H9 (cell line): ENCODE measurements at regions not wholly inside any gene's neighbourhood (a gene's known extent, or its start where the extent isn't known, plus 50 kb on each side); places are given as distances from the start of the nearest gene placed in this dataset.

Source experiments
- DNase-seq: peaks from one replicate; pipeline ENCODE4 v3.0.0-alpha.2; 2017
- H2AFZ ChIP-seq: one replicate; pipeline ENCODE4 v1.6.1; 2013; ENCODE audit warnings: mild to moderate bottlenecking, low read length, control low read depth, moderate library complexity
- H2AK5ac ChIP-seq: 2 replicates; pipeline ENCODE4 v1.6.1; 2013; ENCODE audit warnings: low read length, control low read depth, mixed read lengths; ENCODE audit not compliant: insufficient read length
- H2BK120ac ChIP-seq: one replicate; pipeline ENCODE4 v1.6.1; 2013; ENCODE audit warnings: low read depth, mild to moderate bottlenecking, low read length, control low read depth, inconsistent platforms; ENCODE audit not compliant: poor library complexity, severe bottlenecking
- H2BK12ac ChIP-seq: 2 replicates; pipeline ENCODE4 v1.6.1; 2013; ENCODE audit warnings: low read length, control low read depth, mixed read lengths, low read depth; ENCODE audit not compliant: insufficient read length
- H2BK15ac ChIP-seq: 2 replicates; pipeline ENCODE4 v1.6.1; 2013; ENCODE audit warnings: low read depth, low read length, control low read depth
- H2BK20ac ChIP-seq: one replicate; pipeline ENCODE4 v1.6.1; 2013; ENCODE audit warnings: low read depth, mild to moderate bottlenecking, low read length, control low read depth, inconsistent platforms; ENCODE audit not compliant: poor library complexity, severe bottlenecking
- H2BK5ac ChIP-seq: 2 replicates; pipeline ENCODE4 v1.6.1; 2013; ENCODE audit warnings: low read length, control low read depth, mixed read lengths; ENCODE audit not compliant: insufficient read length
- H3K14ac ChIP-seq: 2 replicates; pipeline ENCODE4 v1.6.1; 2013; ENCODE audit warnings: low read length, control low read depth; ENCODE audit not compliant: insufficient read depth
- H3K18ac ChIP-seq: 2 replicates; pipeline ENCODE4 v1.6.1; 2013; ENCODE audit warnings: low read depth, mild to moderate bottlenecking, mixed read lengths, low read length, control low read depth; ENCODE audit not compliant: insufficient read length
- H3K23ac ChIP-seq: 2 replicates; pipeline ENCODE4 v1.6.1; 2013; ENCODE audit warnings: low read length, control low read depth, mixed read lengths, low read depth; ENCODE audit not compliant: insufficient read length
- H3K23me2 ChIP-seq: 2 replicates; pipeline ENCODE4 v1.6.1; 2013; ENCODE audit warnings: low read depth, mild to moderate bottlenecking, mixed read lengths, low read length, control low read depth; ENCODE audit not compliant: insufficient read length, poor library complexity, severe bottlenecking
- H3K27ac ChIP-seq: 2 replicates; pipeline ENCODE4 v1.5.1; 2013; ENCODE audit warnings: low read length, control low read depth, mixed read lengths, low read depth; ENCODE audit not compliant: insufficient read length
- H3K27me3 ChIP-seq: 2 replicates; pipeline ENCODE4 v1.6.1; 2013; ENCODE audit warnings: low read length, control low read depth, inconsistent platforms; ENCODE audit not compliant: insufficient read depth
- H3K4ac ChIP-seq: 2 replicates; pipeline ENCODE4 v1.6.1; 2013; ENCODE audit warnings: low read depth, mild to moderate bottlenecking, control low read depth, inconsistent platforms, low read length, moderate library complexity
- H3K4me1 ChIP-seq: 2 replicates; pipeline ENCODE4 v1.6.1; 2013; ENCODE audit warnings: low read length, control low read depth, inconsistent platforms; ENCODE audit not compliant: insufficient read depth
- H3K4me2 ChIP-seq: 2 replicates; pipeline ENCODE4 v1.6.1; 2013; ENCODE audit warnings: low read length, control low read depth, mixed read lengths; ENCODE audit not compliant: insufficient read length, insufficient read depth
- H3K56ac ChIP-seq: 2 replicates; pipeline ENCODE4 v1.6.1; 2013; ENCODE audit warnings: low read depth, mild to moderate bottlenecking, mixed read lengths, low read length, control low read depth; ENCODE audit not compliant: insufficient read length
- H3K79me1 ChIP-seq: 2 replicates; pipeline ENCODE4 v1.6.1; 2013; ENCODE audit warnings: low read depth, mild to moderate bottlenecking, moderate library complexity, low read length, control low read depth, inconsistent platforms; ENCODE audit not compliant: insufficient read depth, poor library complexity, severe bottlenecking
- H3K79me2 ChIP-seq: 2 replicates; pipeline ENCODE4 v1.6.1; 2013; ENCODE audit warnings: low read length, control low read depth, inconsistent platforms; ENCODE audit not compliant: insufficient read depth
- H3K9ac ChIP-seq: 2 replicates; pipeline ENCODE4 v1.6.1; 2013; ENCODE audit warnings: low read length, control low read depth, mixed read lengths; ENCODE audit not compliant: insufficient read length; ENCODE audit errors: extremely low read depth
- H3K9me3 ChIP-seq: one replicate; pipeline ENCODE4 v1.6.1; 2013; ENCODE audit warnings: low read depth, low read length, inconsistent platforms; ENCODE audit not compliant: control insufficient read depth
- H3T11ph ChIP-seq: one replicate; pipeline ENCODE4 v1.6.1; 2013; ENCODE audit warnings: mild to moderate bottlenecking, low read length, control low read depth, inconsistent platforms
- H4K20me1 ChIP-seq: one replicate; pipeline ENCODE4 v1.6.1; 2013; ENCODE audit not compliant: control insufficient read depth, insufficient read length, insufficient read depth
- H4K5ac ChIP-seq: 2 replicates; pipeline ENCODE4 v1.6.1; 2013; ENCODE audit warnings: low read depth, mild to moderate bottlenecking, mixed read lengths, low read length, control low read depth; ENCODE audit not compliant: insufficient read length
- H4K8ac ChIP-seq: replicated peaks from 2 replicates; pipeline ENCODE4 v1.6.1; 2013; ENCODE audit warnings: low read length, control low read depth, mixed read lengths, low read depth; ENCODE audit not compliant: insufficient read length
- H4K91ac ChIP-seq: 2 replicates; pipeline ENCODE4 v1.6.1; 2013; ENCODE audit warnings: low read depth, mild to moderate bottlenecking, moderate library complexity, mixed read lengths, low read length, control low read depth; ENCODE audit not compliant: insufficient read length
- H3K27ac Mint-ChIP-seq, 3 experiments: 2 replicates in 2 of 3; 3 replicates in 1 of 3; pipeline ENCODE4 v1.8.0; 2020 to 2021; ENCODE audit warnings: mixed read lengths in 3 of 3, mild to moderate bottlenecking in 1 of 3, moderate library complexity in 1 of 3
- H3K27me3 Mint-ChIP-seq: 2 replicates; pipeline ENCODE4 v1.8.0; 2021; ENCODE audit warnings: low read depth, mild to moderate bottlenecking, moderate library complexity, mixed read lengths
- H3K36me3 Mint-ChIP-seq, 3 experiments: 2 replicates in 2 of 3; 3 replicates in 1 of 3; pipeline ENCODE4 v1.8.0; 2020 to 2021; ENCODE audit warnings: low read depth in 3 of 3, mixed read lengths in 3 of 3; ENCODE audit not compliant: insufficient read depth in 1 of 3
- H3K4me1 Mint-ChIP-seq, 2 experiments: 2 replicates each; pipeline ENCODE4 v1.8.0; 2020; ENCODE audit warnings: mixed read lengths in 2 of 2
- H3K4me3 Mint-ChIP-seq, 2 experiments: 2 replicates in 1 of 2; 3 replicates in 1 of 2; pipeline ENCODE4 v1.8.0; 2020 to 2021; ENCODE audit warnings: mild to moderate bottlenecking in 2 of 2, mixed read lengths in 2 of 2, moderate library complexity in 1 of 2
- H3K9me3 Mint-ChIP-seq, 2 experiments: 2 replicates in 1 of 2; 3 replicates in 1 of 2; pipeline ENCODE4 v1.8.0; 2020; ENCODE audit warnings: mild to moderate bottlenecking in 2 of 2, mixed read lengths in 2 of 2, moderate library complexity in 1 of 2
- WGBS: extraction: QIAGEN DNeasy Blood & Tissue Kit; methylation state at CpG from one replicate; pipeline ENCODE4 v1.1.7; 2013; ENCODE audit warnings: missing lambda C conversion rate, low lambda C conversion rate, mixed read lengths; ENCODE audit not compliant: insufficient read length; ENCODE audit errors: extremely low coverage; 5-methylcytosine and 5-hydroxymethylcytosine counted together
- TF ChIP-seq, protein P1 (sequence below): fragments of 200-600 bp; sonication (generic); conservative IDR thresholded peaks from 3 replicates; pipeline ENCODE4 v1.8.0; 2021; ENCODE audit warnings: antibody characterized with exemption, mild to moderate bottlenecking

DNA sequence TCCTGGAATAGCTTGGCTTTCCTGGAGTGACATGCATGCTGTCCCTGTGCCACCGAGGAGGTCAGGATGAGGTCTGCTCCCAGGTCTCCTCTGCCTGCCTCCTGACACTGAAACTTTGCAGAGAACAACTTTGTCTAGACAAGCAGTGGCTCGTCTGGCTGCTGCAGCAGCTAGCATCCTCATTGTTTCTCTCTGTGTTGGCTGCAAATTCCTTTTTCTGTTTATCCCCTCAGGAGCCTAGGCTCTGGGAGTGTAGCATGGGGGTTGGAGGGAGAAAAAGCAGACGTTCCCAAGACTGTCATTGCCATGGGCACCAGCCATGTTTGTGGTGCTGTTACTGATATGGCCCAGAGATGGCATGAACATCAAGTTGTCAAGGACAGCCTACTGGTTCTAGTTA is 208.7 kb upstream of the LRIG1 start:
- Histone ChIP-seq H2AK5ac (no peak overlapping the region), H3K4ac (no peak overlapping the region), H4K5ac (no peak overlapping the region), H2BK5ac (no peak overlapping the region), H2BK12ac (no peak overlapping the region), H3K27me3 (no peaks in the 10 kb centered on the region), H3K4me2 (no peak overlapping the region), H2BK20ac (no peak overlapping the region), H3K79me1 (no peaks in the 10 kb centered on the region), H3K23ac (no peak overlapping the region), H4K8ac (no peak overlapping the region), H3K56ac (no peak overlapping the region), H4K91ac (no peak overlapping the region), H3K9ac (no peak overlapping the region), H3K14ac (no peak overlapping the region), H3K18ac (no peak overlapping the region), H3K27ac (no peak overlapping the region), H2AFZ (no peak overlapping the region), H3K23me2 (no peaks in the 10 kb centered on the region), H2BK120ac (no peak overlapping the region), H4K20me1 (no peaks in the 10 kb centered on the region), H3K79me2 (no peaks in the 10 kb centered on the region), H3T11ph (no peak overlapping the region), H3K9me3 (no peaks in the 10 kb centered on the region), H3K4me1 (peaks cover 5% of the 10 kb centered on the region), H2BK15ac (no peak overlapping the region)
- no CpG with 5 or more reads among the region's 3 CpGs for WGBS
- Mint-ChIP-seq H3K27ac (no peak overlapping the region), H3K9me3 (no peaks in the 10 kb centered on the region), H3K4me1 (peaks cover 17 to 26% of the 10 kb centered on the region in 2 experiments), H3K27me3 (no peaks in the 10 kb centered on the region), H3K36me3 (no peaks in the 10 kb centered on the region; a peak in 1 of 7 replicates), H3K4me3 (no peak overlapping the region)
- no peak for DNase-seq
- TF ChIP-seq, protein P1, sequence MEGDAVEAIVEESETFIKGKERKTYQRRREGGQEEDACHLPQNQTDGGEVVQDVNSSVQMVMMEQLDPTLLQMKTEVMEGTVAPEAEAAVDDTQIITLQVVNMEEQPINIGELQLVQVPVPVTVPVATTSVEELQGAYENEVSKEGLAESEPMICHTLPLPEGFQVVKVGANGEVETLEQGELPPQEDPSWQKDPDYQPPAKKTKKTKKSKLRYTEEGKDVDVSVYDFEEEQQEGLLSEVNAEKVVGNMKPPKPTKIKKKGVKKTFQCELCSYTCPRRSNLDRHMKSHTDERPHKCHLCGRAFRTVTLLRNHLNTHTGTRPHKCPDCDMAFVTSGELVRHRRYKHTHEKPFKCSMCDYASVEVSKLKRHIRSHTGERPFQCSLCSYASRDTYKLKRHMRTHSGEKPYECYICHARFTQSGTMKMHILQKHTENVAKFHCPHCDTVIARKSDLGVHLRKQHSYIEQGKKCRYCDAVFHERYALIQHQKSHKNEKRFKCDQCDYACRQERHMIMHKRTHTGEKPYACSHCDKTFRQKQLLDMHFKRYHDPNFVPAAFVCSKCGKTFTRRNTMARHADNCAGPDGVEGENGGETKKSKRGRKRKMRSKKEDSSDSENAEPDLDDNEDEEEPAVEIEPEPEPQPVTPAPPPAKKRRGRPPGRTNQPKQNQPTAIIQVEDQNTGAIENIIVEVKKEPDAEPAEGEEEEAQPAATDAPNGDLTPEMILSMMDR = no peak
